GM18511 (cell line): ENCODE measurements at regions not wholly inside any gene's neighbourhood (a gene's known extent, or its start where the extent isn't known, plus 50 kb on each side); places are given as distances from the start of the nearest gene placed in this dataset.
"Not testable (repeated sequence)": the region's sequence is repeated elsewhere in the genome, so short reads cannot be mapped to it uniquely, and the experiment has no call there.

Experiments used
- ATAC-seq: cut with Tn5 transposase; IDR thresholded peaks from one replicate; pipeline ENCODE4 v1.9.1; 2021; ENCODE audit warnings: mild to moderate bottlenecking, moderate library complexity; ENCODE audit not compliant: unreplicated experiment

DNA sequence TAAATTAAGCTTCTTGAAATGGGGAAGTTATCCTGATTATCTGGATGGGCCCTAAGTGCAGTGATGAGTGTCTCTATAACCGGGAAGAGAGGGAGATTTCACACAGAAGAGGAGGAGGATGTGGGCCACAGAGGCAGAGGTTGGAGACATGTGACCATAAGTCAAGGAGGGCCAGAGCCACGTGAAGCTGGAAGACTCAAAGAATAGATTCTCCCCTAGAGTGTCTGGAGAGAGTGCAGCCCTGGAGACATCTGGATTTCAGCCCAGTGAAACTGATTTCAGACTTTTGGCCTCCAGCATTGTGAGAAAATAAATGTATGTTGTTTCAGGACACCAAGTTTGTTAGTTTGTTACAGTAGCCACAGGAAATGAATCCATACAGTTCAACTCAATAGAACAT, 442.9 kb downstream of the NTRK2 start:
- ATAC-seq: no peak

DNA sequence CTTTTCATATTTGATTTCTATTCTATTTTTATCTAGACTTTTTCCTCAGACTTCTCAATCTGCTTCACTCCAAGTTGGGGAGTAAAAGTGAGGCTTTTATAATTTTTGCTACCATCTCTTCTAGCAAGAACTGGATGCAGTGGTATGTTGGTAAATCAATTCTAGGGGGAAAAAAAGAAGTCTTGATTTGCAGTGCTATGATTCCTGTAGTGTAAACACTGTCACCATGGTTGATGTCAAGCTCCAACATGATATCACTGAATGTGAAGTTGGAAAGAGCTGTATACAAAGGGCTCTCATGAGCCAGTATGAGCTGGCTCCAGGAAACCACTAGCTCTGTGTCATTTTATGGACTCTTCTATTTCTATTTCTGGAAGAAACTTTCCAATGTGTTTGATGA, 439.2 kb downstream of the NTRK2 start:
- ATAC-seq: no peak

DNA sequence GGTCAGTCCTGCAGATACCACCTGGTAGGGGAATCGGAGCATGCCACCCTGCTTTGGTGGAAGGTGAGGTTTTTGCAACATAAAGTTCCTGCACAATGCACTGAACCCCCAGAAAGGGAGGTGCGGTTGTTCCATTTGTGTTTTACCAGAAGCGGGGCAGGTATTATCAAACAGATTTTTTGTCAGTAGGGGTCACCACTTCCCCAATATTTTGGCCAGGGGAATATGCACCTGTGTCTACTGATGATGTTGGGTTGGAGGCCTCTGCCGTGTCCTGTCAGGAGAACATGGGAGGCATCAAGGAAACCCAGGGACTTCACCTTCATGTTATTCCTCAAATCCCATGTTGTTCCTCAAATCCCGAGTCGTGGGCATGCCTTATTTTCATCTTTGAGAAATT, 438.7 kb downstream of the NTRK2 start:
- no peak for ATAC-seq

DNA sequence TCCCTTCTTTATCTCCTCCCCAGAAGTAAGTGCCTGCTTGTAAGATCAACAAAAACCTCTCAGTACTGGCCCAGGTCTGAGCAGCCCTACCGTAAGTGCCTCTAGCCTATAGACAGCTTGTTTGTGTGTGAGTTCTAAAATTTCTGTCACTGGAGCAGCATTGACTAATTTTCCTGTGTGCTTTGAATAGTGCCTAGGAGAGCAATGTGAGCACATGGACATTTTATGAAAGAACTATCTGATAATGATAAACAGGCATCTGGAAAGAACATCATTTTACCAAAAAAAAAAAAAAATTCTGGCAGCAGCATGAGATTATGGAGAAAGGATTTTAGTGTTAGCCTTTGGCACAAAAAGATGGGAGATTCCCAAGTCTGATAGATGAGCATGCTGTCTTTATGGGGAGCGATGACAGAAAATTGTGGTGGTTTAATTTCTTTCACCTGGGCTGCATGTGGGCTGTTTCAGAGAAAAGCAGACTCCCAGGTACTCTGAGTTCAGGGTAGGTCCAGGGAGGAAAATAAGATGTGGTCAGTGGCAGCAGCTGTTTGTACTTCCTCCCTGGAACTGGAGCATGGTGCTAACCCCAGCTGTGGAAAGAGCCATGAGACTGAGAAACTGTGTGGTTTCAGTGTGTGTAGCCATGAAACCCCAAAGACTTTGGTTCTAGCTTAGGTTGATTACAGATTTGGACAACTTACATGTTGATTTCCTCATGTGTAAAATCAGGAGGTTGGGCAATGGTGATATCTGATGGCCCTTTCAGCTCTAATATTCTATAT, 419.9 kb downstream of the NTRK2 start:
- ATAC-seq: no peak

DNA sequence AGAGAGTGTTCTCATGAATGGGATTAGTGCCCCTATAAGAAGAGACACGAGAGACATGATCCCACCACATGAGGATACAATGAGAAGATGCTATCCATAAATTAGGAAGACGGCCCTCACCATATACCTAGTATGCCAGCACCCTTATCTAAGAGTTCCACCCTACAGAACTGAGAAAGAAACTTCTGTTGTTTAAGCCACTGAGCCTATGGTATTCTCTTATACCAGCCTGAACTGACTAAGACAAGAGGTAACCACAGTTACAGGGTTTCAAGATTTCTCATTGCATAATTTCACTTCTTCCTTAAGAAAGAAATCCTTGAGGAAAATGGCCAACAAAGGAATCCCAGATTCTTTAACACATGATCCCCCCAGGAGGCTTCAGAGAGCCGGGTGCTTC, 412.4 kb downstream of the NTRK2 start:
- no peak for ATAC-seq

DNA sequence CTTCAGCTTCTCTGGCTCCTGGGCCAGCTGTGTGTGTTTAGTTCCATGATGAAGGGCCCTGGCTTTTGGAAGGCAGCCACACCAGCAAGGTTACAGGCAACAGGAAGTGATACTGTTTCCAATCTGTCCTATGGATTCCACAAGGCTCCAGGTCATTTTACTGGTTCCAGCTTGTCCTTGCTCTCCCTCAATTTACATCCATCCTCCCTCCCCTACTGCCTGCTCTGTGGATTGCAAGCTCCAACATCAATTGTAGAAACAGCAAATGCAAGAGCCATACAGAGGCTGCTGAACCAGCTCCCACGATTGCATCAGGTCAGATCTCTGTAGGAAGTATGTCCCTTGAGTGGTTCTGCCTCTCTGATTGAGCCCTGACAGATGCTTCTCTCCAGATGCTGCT, 409.8 kb downstream of the NTRK2 start:
- ATAC-seq: no peak

DNA sequence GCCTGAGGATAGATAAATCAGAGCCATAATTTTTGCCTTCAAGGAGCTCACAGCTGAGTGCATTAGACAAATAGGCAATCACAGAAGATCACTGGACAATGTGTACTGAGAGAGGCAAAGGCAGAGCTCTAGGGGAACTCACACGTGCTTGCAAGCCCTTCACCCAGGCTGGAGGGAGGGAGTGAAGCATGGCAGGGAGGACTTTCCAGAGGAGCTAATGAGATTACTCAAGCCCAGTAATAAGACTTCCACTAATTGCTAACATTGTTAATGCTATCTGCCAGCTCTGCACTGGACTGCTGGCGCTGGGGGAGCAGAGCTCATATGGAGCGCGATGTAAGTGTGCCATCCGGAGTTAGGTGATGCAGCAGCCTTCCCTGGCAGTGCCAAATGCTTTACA, 408.4 kb downstream of the NTRK2 start:
- ATAC-seq: no peak

DNA sequence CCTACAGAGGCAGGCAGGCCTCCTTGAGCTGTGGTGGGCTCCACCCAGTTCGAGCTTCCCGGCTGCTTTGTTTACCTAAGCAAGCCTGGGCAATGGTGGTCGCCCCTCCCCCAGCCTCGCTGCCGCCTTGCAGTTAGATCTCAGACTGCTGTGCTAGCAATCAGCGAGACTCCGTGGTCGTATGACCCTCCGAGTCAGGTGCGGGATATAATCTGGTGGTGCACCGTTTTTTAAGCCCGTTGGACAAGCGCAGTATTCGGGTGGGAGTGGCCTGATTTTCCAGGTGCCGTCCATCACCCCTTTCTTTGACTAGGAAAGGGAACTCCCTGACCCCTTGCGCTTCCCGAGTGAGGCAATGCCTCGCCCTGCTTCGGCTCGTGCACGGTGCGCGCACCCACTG, 407.6 kb downstream of the NTRK2 start:
- ATAC-seq: not testable (repeated sequence)
